GM11168 (cell line): ENCODE measurements at regions not wholly inside any gene's neighbourhood (a gene's known extent, or its start where the extent isn't known, plus 50 kb on each side); places are given as distances from the start of the nearest gene placed in this dataset.

Experiments used
- in situ Hi-C: fragments of 300-500 bp; cut with MboI; formaldehyde crosslinking; loops from one replicate; pipeline ENCODE4 v1.12.0; 2022; ENCODE audit warnings: low sequenced_read_pairs; ENCODE audit not compliant: unreplicated experiment

DNA sequence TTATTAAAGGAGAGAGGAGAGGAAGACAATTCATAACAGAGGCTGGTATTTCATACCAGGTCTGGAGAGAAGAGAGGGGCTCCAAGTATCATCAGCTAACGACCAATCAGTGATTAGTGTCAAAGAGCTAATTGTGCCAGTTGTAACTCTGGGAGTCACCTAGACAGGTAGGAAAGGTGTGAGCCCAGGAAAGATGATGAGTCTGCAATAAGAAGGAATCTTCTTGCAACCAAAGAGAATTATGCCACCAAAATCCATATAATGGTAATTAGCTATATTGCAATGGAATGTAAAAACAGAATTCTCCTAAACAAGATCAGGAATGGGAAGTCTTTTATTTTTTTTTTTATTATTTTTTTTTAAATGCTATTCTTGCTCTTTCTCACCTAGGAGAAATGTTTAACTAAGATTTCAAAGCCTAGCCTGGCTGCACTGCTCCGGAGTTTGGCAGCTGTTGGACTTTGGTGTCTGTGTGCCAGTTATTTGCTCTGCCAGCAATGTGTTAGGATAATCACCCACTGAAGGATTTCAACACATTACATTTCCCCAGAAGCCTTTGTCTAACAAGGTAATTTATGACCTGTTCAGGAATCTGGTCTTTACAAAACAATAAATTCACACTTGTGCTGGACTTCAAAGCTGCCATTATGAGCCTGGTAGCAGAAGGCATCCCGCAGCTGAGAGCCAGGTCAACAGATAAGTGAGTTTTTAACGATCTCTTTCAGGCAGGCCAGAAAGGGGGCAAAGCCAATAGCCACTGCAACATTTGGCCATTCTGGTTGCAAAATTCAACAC lies 89.4 kb downstream of the FOXB1 start:
- in situ Hi-C loops: no loop called here

DNA sequence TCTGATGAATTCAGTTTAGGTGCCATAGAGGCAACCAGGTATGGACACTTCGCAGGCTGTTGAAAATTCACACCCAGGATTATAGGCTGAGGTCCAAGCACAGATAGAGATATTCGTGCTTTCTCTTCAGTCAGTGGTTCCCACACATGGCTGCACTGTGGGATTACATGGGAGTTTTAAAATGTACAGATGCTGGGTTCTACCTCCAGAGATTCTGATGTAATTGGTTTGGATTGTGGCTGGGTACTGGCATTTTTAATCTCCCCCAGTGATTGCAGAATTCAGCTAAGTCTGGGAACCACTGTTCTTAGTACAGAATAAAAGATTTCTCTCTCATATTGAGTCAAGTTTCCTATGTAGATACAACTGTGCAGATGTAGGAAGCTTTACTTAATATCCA lies 91.6 kb downstream of the FOXB1 start:
- in situ Hi-C loops: no loop called here

DNA sequence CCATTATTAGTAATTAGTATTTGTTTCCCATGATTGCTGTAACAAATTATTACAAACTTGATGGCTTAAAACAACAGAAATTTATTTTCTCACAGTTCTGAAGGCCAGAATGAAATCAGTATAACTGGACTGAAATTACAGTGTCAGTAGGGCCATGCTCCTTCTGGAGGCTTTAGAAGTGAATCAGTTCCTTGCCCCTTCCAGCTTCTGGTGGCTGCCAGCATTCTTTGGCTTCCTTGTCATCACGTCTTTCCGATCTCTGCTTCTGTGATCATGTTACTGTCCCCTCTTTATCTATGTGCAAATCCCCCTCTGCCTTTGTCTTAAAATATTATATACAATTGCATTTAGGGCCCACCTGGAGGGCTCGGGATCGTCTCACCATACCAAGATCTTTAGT lies 92.0 kb downstream of the FOXB1 start:
- in situ Hi-C loops: no loop called here

DNA sequence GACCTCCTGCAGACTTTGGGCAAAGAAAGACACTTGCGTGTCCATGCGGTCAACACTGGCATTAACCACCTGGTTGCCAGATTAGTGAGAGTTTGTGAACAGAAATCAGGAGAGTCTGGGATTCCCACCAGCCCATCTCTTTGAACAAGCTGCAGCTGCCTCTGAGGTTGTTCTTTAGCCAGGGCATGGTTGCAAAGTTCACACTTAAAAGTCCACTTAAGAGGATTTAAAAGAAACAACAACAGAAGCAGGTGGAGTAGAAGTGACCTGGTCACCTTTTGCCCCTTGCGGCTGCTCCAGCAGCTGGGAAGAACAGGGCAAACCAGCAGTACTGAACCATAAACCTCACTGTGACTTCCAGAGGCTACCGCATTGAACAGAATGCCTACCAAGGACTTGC lies 97.3 kb downstream of the FOXB1 start:
- in situ Hi-C loops: no loop called here

DNA sequence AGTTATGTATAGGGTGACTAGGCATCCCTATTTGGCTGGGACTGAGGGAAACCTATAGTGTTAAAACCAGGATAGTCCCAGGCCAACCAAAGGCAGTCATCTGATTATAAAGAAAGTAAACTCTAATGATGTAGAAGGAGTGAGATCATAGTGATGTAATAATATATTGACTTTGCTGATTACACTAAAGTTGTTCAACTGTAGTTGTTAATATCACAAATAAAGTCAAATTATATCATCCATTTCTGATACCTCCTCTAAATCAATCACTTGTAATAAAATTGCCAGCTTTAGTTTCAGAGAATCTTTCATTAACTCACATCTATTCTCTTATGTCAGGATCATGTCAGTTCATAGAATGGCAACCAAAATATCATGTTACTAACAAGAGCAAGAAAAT lies 98.6 kb downstream of the FOXB1 start:
- in situ Hi-C loops: no loop called here

DNA sequence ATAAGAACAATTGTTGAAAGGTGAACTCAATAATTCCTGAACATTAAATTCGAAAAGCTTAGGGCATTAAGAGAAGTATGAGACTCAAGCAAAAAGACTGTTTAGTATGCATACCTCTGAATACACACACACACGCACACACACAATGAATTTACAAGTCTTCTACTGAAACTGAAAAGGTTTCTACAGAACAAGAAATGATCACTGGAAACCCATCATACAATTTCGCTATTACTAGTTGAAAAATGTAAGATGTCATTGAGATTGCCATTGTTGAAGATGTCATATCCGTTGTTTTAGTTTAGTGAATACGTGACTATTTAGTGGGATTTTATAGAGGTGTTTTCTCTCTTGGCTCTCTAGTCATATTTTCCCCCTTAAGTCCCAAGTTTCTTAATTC lies 106.8 kb downstream of the FOXB1 start:
- in situ Hi-C loops: no loop called here

DNA sequence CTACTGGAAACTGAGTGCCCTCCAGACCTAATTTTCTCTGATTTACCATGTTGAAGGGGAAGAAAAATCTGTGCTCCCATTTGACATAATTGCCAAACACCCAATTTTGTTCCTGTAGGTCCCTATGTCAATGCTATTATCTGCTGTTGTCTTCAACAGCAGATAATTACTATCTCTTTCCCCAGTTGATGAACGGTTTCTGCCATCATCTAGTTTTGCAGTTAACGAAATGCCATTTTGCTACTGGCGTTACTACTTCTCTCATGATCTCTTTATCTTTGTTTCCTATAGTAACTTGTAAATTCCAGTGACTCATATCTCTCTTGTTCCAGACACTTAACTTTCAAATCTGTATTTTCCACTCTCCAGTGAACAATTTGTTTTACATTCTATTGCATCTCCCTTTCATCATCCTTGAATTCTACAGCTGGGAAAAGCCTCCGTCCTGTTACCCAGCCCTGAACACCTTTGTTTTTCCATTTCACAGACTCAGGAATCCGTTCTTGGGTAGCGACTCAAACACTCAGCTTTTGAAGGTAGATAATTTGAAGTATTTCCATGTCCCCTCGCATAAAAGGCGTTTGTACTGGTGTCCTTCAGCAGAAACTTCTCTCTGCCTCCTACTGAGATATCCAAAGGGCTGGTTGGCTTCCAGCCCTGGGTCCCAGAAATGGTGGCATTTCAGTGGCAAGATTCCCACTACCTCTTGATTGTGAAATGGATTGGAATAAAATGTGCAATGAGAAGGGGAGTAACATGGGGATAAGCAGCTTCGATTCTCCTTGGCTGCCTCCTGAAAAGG lies 111.7 kb downstream of the FOXB1 start:
- in situ Hi-C loops: no loop called here

DNA sequence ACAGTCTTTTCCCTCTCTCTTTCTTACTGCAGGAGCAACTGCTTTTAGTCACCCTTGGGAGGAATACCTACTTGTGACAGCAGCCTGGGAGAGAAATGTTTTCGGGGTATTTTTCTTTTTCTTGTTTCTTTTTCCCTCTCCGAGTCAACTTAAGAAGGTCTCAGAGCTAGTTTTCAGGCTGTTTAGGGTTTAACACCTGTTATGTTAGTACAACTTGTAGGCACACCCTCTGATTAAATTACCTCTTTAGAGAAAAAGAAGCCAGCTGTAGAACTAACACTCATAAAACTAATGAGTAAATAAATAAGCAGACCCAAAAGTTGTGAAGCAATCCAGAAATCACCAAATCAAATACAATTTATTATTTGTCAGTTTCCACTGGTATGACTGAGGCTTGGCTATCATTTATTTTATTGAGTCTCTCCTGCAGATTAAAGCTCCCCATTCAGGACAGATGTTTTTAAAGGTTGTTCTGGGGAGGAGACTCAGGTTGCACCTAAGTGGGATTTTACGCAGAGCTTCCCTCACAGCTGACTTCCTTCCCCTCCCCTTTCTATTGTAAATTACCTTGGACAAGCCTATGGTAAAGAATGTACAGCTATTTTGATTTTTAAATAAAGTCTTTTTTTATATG lies 112.5 kb downstream of the FOXB1 start:
- in situ Hi-C loops: no loop called here

DNA sequence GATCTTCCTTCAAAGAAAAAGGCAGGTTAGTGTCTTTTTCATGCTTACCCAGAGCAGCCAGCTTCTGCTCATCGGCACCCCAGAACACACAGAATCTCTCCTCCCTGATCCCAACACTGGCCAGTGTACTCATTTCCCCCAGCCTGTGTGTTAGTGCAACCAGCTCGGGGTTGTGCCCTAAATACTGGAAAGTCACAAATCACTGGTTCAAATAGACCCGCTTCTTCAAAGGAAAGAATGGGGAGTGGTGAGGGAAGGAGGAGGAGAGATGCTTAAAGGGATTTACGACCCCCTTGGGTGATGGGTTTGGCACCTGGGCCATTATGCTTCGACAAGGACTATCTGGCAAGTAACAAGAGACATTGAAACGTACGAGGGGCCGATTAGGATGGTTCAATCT lies 114.0 kb downstream of the FOXB1 start:
- in situ Hi-C loops: no loop called here

DNA sequence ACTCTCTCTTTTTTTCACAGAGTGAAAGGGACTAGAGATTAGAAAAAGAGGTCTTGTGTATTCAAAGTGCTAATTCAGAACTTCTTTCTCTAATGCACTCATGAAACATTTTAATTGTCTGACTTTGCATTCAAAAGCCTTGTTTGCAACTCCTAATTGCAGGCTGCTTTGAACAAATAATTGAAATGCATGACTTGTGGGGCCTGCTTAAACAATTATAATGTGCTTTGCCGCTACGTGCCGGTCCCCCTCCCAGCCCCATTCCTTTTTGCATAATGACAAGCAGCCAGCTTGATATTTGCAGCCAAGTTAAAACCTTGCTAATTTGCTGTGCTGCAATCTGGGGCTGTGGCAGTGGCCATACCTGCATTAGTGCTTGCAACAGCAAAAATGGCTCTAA lies 114.5 kb downstream of the FOXB1 start:
- in situ Hi-C loops: no loop called here

DNA sequence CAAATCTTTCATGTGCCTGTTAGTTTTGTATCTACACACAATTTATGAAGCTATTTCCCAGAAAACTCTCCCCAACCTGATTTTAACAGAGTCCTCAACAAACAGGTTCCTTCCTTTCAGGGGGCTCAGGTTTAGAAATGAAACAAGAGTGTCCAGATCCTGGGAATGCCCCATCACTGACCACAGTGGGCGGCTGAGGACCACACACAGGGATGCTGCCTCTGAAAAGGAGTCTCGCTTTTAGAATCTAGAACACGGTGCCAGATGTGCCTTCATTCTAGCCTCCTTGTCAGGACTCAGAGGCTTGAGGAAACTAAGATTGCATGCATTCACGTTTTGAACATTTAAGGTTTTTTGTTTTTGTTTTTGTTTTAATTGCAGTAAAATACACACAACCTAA lies 115.0 kb downstream of the FOXB1 start:
- in situ Hi-C loops: no loop called here

DNA sequence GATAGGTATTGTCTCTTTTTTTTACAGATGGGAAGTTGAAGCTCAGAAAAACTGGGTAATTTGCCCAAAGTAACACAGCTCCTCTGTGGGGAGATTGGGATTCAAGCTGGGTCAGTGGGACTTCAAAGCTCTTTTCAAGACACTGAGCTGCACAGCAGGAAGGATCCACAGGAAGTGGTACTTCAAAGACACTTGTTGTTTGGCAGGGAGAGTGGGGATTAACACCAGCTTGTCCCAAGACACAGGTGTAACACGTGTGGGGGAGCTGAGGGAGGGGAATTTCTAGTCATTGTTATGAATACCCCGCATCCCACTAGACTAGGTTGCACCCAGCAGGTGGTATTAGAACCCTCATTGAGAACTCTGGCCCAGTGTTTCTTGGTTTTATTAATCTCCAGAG lies 116.0 kb downstream of the FOXB1 start:
- in situ Hi-C loops: no loop called here

DNA sequence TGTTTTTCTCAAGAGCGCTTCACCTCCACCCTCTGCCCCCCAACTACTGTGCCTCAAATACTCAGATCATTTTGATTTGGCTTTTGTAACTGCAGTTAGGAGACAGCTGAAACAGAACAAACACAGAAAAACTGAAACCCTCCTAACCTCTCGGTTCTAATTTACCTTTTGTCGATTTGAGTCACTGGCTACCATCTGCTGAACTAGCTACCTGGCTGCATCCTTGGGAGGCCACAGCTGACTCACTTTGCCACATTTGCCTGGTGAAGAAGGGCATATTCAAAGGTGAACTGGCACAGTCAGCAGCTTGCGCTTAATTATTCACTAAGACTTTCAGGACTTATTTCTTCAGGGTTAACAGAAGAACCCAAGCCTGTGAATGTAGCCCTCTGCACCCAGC lies 117.7 kb downstream of the FOXB1 start:
- in situ Hi-C loops: no loop called here

DNA sequence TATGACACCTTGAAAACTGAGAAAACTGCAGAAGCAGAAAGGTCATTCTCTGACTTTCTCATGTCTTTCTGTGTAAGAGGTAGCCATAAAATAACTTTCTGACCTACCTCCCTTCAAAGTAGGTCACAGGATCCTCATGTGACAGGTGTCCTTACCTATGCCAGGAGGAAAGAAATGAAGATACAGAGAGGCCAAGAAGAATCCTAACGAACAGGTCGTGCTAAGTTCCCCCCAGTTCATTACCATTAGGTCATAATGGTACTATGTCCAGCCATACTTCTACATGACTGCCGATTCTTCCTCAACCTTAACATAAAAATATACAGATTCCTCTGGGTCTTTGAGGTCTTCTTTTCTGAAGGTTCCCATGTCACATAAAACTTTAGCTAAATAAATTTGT lies 118.6 kb downstream of the FOXB1 start:
- in situ Hi-C loops: no loop called here

DNA sequence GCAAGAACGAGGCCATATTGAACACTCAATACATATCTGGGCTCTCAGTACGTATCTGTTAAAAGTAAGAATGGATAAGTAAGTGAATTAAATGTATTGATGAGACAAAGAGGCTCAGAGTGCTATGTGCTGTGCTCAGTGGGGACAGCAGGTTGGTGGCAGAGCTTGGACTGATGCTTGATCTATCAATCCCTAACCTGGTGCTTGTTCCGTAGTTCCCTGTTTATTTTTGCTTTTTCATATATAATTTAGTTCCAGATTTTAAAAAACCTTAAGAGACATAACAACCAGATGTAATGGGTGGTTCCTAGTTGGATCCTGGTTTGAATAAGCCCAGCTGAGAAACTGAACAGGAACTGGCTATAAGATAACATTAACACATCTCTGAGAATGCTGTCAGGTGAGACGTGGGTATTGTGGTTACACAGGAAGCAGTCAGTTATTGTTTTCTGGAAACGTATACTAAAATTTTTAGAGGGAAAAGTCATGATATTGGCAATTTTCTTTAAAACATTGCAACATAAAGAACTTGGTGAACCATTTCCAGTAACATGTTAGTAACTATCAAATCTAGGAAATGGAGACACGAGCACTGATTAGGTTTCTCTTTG lies 120.5 kb downstream of the FOXB1 start:
- in situ Hi-C loops: no loop called here

DNA sequence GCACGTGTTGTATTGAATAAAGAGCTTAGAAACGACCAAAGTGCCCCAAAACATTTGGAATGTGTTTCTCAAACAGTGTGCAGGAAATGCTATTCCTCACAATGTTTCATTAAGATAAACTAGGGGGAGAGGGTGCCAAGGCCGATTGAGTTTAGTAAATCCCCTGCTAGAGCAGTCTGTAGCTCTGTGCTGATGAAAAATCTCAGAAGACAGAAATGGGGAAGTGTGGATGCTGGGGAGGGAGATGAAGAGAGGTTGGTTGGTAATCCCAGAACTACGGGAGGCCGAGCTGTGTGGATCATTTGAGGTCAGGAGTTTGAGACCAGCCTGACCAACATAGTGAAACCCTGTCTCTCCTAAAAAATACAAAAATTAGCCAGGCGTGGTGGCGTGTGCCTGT lies 121.2 kb downstream of the FOXB1 start:
- in situ Hi-C loops: no loop called here

DNA sequence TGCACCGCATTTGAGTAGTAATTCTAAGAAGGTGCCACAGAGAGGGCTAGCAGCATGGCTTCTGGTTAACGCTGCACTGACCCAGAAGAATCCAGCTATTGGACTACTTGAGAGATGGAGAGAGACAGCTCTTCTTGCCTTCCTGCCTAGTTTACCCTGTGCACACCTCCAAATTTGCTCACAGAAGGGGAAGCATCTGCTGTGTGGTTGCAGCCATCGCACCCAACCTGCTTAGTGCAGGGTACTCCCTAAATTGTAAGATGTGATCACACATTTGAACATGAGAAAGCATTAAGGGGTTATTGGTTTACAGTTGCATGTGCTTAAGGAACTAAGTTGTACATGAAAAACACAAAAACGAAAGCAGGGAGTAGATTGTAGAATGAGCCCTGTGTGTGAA lies 122.1 kb downstream of the FOXB1 start:
- in situ Hi-C loops: no loop called here

DNA sequence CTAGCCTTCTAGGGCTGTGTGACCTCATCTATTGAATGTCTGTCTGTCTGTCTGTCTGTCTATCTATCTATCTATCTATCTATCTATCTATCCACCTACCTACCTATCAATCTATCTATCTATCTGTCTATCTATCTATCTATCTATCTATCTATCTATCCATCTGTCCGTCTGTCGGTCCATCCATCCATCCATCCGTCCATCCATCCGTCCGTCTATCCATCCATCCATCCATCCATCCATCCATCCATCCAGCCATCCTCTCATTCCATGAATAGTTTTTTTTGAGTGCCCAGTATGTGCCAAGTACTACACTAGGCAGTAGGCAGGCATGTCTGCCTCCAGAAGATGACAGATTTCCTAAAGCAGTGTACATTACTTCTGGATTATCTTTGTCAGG lies 122.5 kb downstream of the FOXB1 start:
- in situ Hi-C loops: no loop called here

DNA sequence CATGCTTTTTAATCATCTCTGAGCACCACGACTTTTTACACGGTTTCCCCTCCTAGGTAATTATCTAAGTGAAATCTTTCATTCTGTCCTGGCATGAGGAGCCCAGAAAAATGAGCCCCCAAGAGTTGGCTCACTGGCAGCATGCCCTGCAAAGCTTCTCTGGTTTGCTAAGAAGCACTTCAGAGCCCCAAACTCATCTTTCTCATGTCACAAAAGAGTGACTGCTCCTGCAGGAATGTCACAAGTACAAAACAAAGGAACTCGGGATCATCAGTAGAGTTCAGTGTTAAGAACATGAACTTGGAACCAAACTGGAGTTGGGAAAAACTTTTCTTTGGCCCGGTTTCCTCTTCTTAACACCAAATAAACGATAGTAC lies 123.9 kb downstream of the FOXB1 start:
- in situ Hi-C loops: no loop called here

DNA sequence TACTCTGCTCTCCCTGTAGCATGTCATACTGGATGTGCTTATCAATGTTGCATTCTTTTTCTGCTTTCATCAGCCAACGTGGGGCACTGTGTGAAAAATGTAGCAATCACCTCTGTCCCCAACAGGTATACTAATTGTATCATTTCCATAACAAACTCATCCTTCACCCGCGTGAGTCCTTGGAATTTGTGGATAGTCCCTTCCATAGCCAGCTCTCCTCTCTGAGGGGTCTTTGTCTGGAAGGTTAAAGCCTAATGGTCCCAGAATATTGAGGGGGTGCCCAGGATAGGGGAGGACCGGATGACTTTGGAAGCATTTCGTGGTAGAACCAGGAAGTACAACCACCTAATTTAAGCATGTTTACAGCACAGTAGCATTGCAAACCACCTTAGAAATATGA lies 124.6 kb downstream of the FOXB1 start:
- in situ Hi-C loops: no loop called here

DNA sequence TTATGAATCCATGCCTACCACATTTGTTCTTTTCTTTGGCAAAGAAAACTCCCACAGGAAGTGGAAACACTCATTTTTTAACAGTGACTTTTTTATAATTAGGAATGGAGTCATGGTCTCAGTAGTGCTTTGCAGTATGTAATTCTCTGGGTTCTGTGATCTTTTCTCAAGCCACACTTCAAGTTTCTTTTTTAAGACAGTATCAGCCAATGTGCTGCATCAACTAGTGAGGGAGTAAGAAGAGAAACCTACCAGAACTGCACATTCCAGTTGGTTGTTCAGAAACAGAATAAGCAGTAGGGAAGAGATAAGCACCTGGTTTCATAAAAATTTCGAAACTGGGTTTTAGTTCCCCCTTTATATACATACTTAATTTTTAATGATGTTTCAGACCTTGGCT lies 126.3 kb downstream of the FOXB1 start:
- in situ Hi-C loops: no loop called here
